22Rv1 (cell line): ENCODE measurements at regions not wholly inside any gene's neighbourhood (a gene's known extent, or its start where the extent isn't known, plus 50 kb on each side); places are given as distances from the start of the nearest gene placed in this dataset.

Source experiments
- H3K27ac ChIP-seq: fragments of 450-650 bp; 2 replicates; pipeline ENCODE4 v1.5.1; 2017
- CTCF ChIP-seq: fragments of 450-650 bp; IDR thresholded peaks from 2 replicates; pipeline ENCODE4 v1.5.1; 2017; ENCODE audit warnings: mild to moderate bottlenecking
- ZFX ChIP-seq: fragments of 450-650 bp; IDR thresholded peaks from 2 replicates; pipeline ENCODE4 v1.6.1; 2017; ENCODE audit warnings: antibody characterized with exemption, borderline replicate concordance

- no peak overlapping the region for H3K27ac ChIP-seq
- TF ChIP-seq ZFX (no peak), CTCF (no peak)
Measured at GRCh38 chr4:180810581-180810980, 1432.6 kb upstream of the TENM3 start.

GRCh38 chr4:180811556-180811955 is 1431.6 kb upstream of the TENM3 start:
- H3K27ac ChIP-seq: no peak overlapping the region
- TF ChIP-seq CTCF: no peak
- no peak for TF ChIP-seq ZFX

GRCh38 chr4:180812783-180813182 is 1430.4 kb upstream of the TENM3 start:
- no peak overlapping the region for H3K27ac ChIP-seq
- TF ChIP-seq CTCF: no peak
- no peak for TF ChIP-seq ZFX

- H3K27ac ChIP-seq: no peak overlapping the region
- no peak for TF ChIP-seq ZFX
- no peak for TF ChIP-seq CTCF
Measured at GRCh38 chr4:180814875-180815417, 1428.3 kb upstream of the TENM3 start.

GRCh38 chr4:180817529-180817928 is 1425.7 kb upstream of the TENM3 start:
- TF ChIP-seq ZFX: no peak
- no peak for TF ChIP-seq CTCF
- no peak overlapping the region for H3K27ac ChIP-seq

- H3K27ac ChIP-seq: no peak overlapping the region
- TF ChIP-seq ZFX (no peak), CTCF (no peak)
Measured at GRCh38 chr4:180823108-180823507, 1420.1 kb upstream of the TENM3 start.

- H3K27ac ChIP-seq: no peak overlapping the region
- TF ChIP-seq CTCF: no peak
- no peak for TF ChIP-seq ZFX
Measured at GRCh38 chr4:180827232-180828009, 1415.8 kb upstream of the TENM3 start.
